ENCODE measurements at regions not wholly inside any gene's neighbourhood (a gene's known extent, or its start where the extent isn't known, plus 50 kb on each side); places are given as distances from the start of the nearest gene placed in this dataset.
"Not testable (repeated sequence)": the region's sequence is repeated elsewhere in the genome, so short reads cannot be mapped to it uniquely, and the experiment has no call there.

DNA sequence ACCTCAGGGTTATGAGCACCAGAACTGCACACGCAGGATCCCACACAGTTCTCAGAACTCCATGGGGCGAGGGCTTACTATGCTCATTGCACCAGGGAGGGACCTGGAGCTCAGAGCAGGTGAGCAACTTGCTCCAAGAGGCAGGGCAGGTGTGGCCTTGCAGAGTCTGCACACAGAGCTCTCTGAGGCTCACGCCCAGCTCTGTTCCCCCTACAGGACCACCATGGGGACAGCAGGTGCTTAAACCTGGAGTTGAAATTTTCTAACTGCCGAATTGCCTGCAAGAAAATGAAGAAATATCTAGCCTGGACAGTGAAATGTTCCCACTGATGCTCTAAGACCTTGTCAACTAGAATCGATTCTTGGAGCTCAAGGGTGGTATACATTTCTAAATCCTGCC lies 49.9 kb upstream of the MSMB start:
- not testable (repeated sequence) for DNase-seq

DNA sequence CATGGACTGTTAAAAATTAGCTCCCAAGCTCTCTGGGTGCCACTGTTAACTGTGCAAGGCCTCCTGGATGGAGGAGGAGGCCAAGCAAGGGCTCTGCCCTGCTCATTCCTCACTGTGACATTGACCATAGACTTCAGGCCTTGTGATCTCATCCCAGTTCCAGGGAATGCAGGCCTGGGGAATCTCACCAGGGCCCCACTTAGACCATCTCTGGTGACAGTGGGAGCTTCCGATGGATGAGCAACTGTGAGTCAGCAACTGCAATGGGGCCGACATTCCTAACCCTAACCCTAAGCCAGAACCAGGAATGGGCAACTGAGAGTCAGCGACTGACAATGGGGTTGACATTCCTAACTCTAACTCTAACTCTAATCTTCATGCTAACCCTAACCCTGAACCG lies 50.4 kb upstream of the MSMB start:
- no peak for DNase-seq

- DNase-seq: no peak
Measured at GRCh38 chr10:46096909-46097575, 51.0 kb upstream of the MSMB start.

DNA sequence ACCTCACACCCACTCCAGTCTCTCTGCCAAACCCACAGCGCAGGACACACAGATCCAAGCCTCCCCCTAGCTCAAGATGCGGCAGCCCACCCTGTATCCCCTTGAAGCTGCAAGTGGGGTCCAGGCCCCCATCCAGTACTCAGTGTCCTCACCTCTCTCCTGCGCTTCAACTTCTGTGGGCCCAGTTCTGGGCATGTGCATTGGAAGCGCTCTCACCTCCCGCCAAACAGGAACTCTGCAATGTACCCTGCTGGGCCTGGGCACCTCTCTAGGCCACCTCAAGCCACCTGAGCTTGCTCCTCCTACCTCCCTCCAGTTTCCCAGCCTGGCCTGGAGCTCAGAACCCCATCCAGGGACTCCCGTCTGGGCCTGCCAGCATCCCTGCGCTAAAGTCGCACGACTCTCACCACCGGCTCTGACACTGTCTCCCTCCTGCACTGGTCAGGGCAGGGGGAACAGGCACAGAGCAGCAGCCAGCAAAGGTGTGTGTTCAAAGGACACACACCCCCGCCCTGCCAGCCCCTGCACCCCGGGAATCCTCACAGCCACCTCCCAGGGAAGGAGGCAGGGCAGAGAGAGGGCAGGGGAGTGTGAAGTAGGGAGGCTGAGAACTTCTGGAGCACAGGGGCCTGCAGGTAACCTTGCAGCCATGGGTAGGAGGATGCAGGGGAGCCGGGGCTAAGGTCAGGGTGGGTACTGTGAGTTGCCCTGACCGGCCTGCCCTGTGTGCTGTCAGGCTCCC lies 51.7 kb upstream of the MSMB start:
- DNase-seq: no peak

- no peak for DNase-seq
Measured at GRCh38 chr10:46098386-46098785, 52.3 kb upstream of the MSMB start.

DNA sequence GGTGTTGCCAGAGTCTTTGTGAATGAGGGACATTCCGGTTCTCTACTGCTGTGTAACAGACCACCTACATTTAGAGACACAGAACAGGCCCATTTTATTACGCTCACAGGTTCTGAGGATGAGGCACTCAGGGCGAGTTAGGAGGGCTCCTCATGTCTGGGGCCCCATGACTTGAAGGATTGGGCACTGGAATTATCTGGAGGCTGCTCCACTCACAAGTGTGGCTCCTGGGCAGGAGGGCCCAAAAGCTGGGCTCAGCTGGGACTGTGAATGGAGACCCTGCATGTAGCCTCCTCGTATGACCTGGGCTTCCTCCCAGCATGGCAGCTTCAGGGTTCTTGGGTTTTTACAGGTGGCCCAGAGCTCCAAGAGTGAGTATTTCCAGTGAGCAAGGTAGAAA lies 52.9 kb upstream of the MSMB start:
- DNase-seq: not testable (repeated sequence)

- DNase-seq: no peak
Measured at GRCh38 chr10:46104071-46104585, 58.1 kb upstream of the MSMB start.

DNA sequence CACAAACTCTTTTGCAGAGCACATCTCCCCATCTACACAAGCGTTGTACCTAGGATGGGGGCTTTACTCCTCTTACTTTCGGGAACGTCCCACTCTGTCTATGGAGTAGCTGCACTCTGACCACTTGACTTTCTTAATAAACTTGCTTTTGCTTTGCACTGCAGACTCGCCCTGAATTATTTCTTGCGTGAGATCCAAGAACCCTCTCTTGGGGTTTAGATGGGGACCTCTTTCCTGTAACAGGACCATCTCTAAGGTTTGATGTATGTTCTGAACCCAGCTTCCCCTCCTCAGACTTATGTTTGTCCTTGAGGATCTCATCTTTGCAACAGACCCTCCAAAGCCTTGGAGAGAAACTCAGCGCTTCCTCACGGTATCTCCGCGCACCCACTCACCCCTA lies 59.3 kb upstream of the MSMB start:
- DNase-seq: not testable (repeated sequence)

GRCh38 chr10:46105856-46106409 lies 59.9 kb upstream of the MSMB start:
- DNase-seq: peak; percentile 34

- peak; percentile 37 for DNase-seq
Measured at GRCh38 chr10:46106410-46107255, 60.6 kb upstream of the MSMB start.

- DNase-seq: not testable (repeated sequence)
Measured at GRCh38 chr10:46108158-46108499, 62.1 kb upstream of the MSMB start.

DNA sequence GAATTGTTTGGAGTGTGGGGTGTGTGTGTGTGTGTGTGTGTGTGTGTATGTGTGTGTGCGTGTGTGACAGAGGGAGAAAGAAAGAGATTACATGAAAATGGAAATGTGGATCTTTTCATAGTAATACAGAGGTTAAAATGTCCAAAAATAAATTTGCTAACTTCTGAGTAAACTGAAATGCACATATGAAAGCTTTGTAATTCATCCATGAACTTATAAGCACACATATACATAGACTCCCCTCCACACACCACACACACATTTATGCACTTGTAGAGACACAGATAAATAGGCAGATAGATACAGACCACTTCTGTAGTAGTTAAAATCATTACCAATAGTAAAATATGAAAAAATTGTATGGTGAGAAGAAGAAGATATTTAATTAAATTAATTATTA lies 108.2 kb upstream of the MSMB start:
- not testable (repeated sequence) for DNase-seq

- DNase-seq: not testable (repeated sequence)
Measured at GRCh38 chr10:46154683-46155082, 108.6 kb upstream of the MSMB start.

GRCh38 chr10:46156866-46157265 lies 110.8 kb upstream of the MSMB start:
- not testable (repeated sequence) for DNase-seq

GRCh38 chr10:46169736-46170135 lies 117.1 kb upstream of the ANTXRL start:
- DNase-seq: no peak

- no peak for DNase-seq
Measured at GRCh38 chr10:46170789-46171188, 116.0 kb upstream of the ANTXRL start.

GRCh38 chr10:46171661-46172060 lies 115.1 kb upstream of the ANTXRL start:
- DNase-seq: no peak

GRCh38 chr10:46175296-46175695 lies 111.5 kb upstream of the ANTXRL start:
- no peak for DNase-seq

DNA sequence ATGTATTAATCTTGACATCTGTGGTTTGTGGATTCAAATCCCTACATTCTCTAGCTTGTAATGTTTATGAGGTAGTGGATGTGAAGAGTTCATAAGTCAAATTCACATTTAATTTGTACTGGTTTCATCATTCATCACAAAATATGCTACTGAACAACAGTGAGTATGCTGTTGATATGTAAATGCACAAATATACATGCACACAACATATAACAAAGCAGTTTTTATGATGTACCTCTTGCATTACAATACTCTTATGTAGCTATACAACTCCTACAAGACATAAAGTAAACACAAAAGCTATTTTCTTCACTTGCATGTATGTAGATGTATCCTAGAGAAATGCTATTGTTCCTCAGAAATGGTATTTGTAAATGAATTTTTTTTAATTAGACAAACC lies 111.0 kb upstream of the ANTXRL start:
- no peak for DNase-seq

DNA sequence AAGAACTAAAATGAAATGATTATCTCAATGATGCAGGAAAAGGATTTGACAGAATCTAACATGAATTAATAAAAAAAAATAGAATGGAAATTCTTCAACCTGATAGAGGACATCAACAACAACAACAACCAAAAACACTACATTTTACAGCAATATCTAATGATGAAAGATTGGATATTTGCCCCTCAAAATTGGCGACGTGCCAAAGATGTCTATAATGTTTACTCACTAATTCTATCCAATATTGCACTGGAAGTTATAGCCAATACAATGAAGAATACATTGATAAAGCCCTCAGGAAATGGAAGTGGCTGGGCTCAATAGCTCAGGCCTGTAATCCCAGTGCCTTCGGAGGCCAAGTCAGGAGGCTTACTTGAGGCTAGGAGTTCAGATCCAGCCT lies 99.4 kb upstream of the ANTXRL start:
- DNase-seq: not testable (repeated sequence)

DNA sequence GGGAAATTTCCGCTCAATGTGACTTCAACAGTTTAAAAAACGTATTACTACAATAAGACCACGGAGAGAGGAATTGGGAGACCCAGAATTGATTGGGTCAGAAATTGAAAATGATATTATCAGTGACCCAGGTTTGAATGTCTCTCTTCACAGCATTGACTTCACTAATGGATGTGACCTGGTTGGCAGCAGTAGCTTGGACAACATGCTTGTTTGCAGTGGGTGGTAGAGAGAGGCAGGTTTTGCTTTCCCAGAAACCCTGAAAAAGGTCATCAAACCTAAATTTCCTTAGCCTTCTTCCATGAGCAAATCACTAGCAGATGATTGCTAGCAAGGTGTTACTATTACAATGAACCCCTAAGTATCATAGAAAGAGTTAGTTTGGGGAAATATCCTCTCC lies 89.7 kb upstream of the ANTXRL start:
- no peak for DNase-seq

GRCh38 chr10:46198516-46198915 lies 88.3 kb upstream of the ANTXRL start:
- DNase-seq: no peak

DNA sequence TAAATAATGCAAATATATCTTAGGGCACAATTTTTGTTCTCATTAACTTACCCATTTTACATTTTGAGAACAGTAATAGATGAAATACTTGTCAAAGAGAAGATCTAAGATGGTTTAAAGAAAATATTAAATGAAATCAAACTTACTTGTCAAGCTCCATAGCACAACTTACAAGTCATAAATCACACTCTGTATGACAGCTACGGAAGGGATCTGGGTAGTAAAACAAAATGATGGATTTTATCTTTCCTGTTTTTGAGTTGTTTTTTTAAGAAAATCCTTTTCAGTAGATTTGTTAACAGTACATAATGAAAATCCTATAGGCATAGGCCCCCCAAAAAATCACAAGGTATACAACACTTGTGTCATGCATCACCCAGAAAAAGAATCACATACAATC lies 84.4 kb upstream of the ANTXRL start:
- DNase-seq: not testable (repeated sequence)

Data from stimulated activated CD4-positive, alpha-beta T cell treated with anti-CD3 and anti-CD28 coated beads, Interleukin-4, amount 100 ng/mL, for 1 hour (primary cell).